ENCODE measurements at regions not wholly inside any gene's neighbourhood (a gene's known extent, or its start where the extent isn't known, plus 50 kb on each side); places are given as distances from the start of the nearest gene placed in this dataset.

DNA sequence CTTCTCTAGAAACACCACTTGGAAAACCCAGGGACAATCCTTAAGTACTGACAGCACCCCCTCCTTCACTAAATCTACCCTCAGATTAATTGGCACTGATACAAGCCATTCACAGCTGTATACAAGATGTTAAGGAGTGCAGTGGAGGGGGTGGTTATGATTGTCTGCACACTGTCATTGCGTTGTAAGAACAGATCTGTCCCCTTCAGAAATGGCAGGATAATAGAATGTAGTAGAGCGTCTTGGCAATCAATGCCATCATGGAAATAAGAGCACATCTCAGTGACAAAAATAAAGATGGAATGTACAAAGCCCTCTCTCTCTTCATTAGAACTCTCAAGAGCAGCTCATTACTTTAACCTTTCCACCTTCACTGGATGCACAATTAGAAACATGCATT, 324.9 kb upstream of the TBX18 start:
- no peak overlapping the region for H3K27ac ChIP-seq (ENCODE audit: low read depth in 1 of 2, low read length in 2 of 2)
- H3K9me3 ChIP-seq (ENCODE audit: control insufficient read depth in 4 of 4, low read length in 3 of 4): peaks cover 0 to 2% (median 0%) of the 10 kb centered on the region in 4 donors
- H3K27me3 ChIP-seq (ENCODE audit: control insufficient read depth in 4 of 4, insufficient read depth in 4 of 4, low read length in 3 of 4): no peaks in the 10 kb centered on the region
- H3K36me3 ChIP-seq (ENCODE audit: control insufficient read depth in 4 of 4, insufficient read depth in 3 of 4, low read depth in 1 of 4, low read length in 3 of 4): no peaks in the 10 kb centered on the region
- H3K4me1 ChIP-seq (ENCODE audit: control insufficient read depth in 4 of 4, insufficient read depth in 4 of 4, low read length in 3 of 4): no peaks in the 10 kb centered on the region
- DNase-seq (ENCODE audit: low spot score): no peak
- 91% methylated on average over 2 of the region's 2 CpGs for WGBS
- no peak overlapping the region for H3K4me3 ChIP-seq (ENCODE audit: low read depth in 1 of 3, low read length in 3 of 3)
- TF ChIP-seq JUND (IDR thresholded peaks at IDR 0.05) (no peak), MAX (IDR thresholded peaks at IDR 0.05) (no peak), YY1 (IDR thresholded peaks at IDR 0.05) (no peak), REST (IDR thresholded peaks at IDR 0.05) (no peak), SP1 (IDR thresholded peaks at IDR 0.05) (no peak), EGR1 (IDR thresholded peaks at IDR 0.05; ENCODE audit: low read depth in 2 of 2) (no peak), HNF4A (conservative IDR thresholded peaks at IDR 0.05) (no peak), FOXA2 (IDR thresholded peaks at IDR 0.05) (no peak), NR2F2 (IDR thresholded peaks at IDR 0.05) (no peak)
- no peak overlapping the region for H3K9ac ChIP-seq (ENCODE audit: low read depth in 1 of 2, low read length in 2 of 2)

- Histone ChIP-seq H3K4me1 (ENCODE audit: control insufficient read depth in 4 of 4, insufficient read depth in 4 of 4, low read length in 3 of 4) (no peaks in the 10 kb centered on the region), H3K4me3 (ENCODE audit: low read depth in 1 of 3, low read length in 3 of 3) (no peak overlapping the region), H3K27me3 (ENCODE audit: control insufficient read depth in 4 of 4, insufficient read depth in 4 of 4, low read length in 3 of 4) (no peaks in the 10 kb centered on the region), H3K9me3 (ENCODE audit: control insufficient read depth in 4 of 4, low read length in 3 of 4) (peaks cover 0 to 2% (median 0%) of the 10 kb centered on the region in 4 donors), H3K9ac (ENCODE audit: low read depth in 1 of 2, low read length in 2 of 2) (no peak overlapping the region), H3K36me3 (ENCODE audit: control insufficient read depth in 4 of 4, insufficient read depth in 3 of 4, low read depth in 1 of 4, low read length in 3 of 4) (no peaks in the 10 kb centered on the region), H3K27ac (ENCODE audit: low read depth in 1 of 2, low read length in 2 of 2) (no peak overlapping the region)
- no peak for TF ChIP-seq EGR1 (IDR thresholded peaks at IDR 0.05; ENCODE audit: low read depth in 2 of 2)
- TF ChIP-seq RAD21 (IDR thresholded peaks at IDR 0.05): no peak
- TF ChIP-seq HNF4G (IDR thresholded peaks at IDR 0.05): no peak
- no peak for TF ChIP-seq ATF3 (IDR thresholded peaks at IDR 0.05)
- TF ChIP-seq YY1 (IDR thresholded peaks at IDR 0.05): no peak
- TF ChIP-seq JUND (IDR thresholded peaks at IDR 0.05): no peak
- no peak for TF ChIP-seq HNF4A (conservative IDR thresholded peaks at IDR 0.05)
- WGBS: 95% methylated on average over 2 of the region's 2 CpGs
- DNase-seq (ENCODE audit: low spot score): no peak
These were observed 321.5 kb upstream of the TBX18 start for GRCh38 chr6:85085875-85086274.

DNA sequence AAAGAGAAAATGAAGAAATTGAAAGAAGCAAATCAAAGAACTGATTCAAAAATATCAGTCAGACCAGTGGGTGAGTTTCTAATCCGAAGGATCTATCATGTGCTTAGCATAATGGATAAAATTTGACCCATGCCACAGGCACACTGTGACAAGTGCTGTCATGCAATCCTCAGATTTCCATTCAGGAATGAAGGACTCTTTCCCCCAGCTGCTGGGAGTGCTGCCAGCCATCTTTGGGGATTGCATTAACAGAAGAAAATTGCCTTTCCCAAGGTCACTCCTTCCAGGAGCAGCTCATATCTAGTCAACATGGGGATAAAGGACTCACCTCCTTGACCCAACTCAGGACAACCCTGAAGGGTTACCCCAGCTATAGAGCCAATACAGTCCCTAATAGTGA, 316.7 kb upstream of the TBX18 start:
- WGBS: 81% methylated on average over 1 of the region's 1 CpG
- no peaks in the 10 kb centered on the region for H3K4me1 ChIP-seq (ENCODE audit: control insufficient read depth in 4 of 4, insufficient read depth in 4 of 4, low read length in 3 of 4)

More for the DNA sequence above, 316.7 kb upstream of the TBX18 start:
- Histone ChIP-seq H3K9me3 (ENCODE audit: control insufficient read depth in 4 of 4, low read length in 3 of 4) (no peaks in the 10 kb centered on the region), H3K27me3 (ENCODE audit: control insufficient read depth in 4 of 4, insufficient read depth in 4 of 4, low read length in 3 of 4) (peaks cover 0 to 4% (median 0%) of the 10 kb centered on the region in 4 donors), H3K4me3 (ENCODE audit: low read depth in 1 of 3, low read length in 3 of 3) (no peak overlapping the region), H3K36me3 (ENCODE audit: control insufficient read depth in 4 of 4, insufficient read depth in 3 of 4, low read depth in 1 of 4, low read length in 3 of 4) (no peaks in the 10 kb centered on the region), H3K27ac (ENCODE audit: low read depth in 1 of 2, low read length in 2 of 2) (no peak overlapping the region), H3K9ac (ENCODE audit: low read depth in 1 of 2, low read length in 2 of 2) (no peak overlapping the region)
- no peak for TF ChIP-seq FOXA1 (IDR thresholded peaks at IDR 0.05)
- no peak for TF ChIP-seq GABPA (IDR thresholded peaks at IDR 0.05 in 1 of 2, conservative IDR thresholded peaks at IDR 0.05 in 1 of 2)
- no peak for TF ChIP-seq HNF4A (conservative IDR thresholded peaks at IDR 0.05)
- no peak for TF ChIP-seq SP1 (IDR thresholded peaks at IDR 0.05)
- no peak for DNase-seq (ENCODE audit: low spot score)
